ENCODE measurements at regions not wholly inside any gene's neighbourhood (a gene's known extent, or its start where the extent isn't known, plus 50 kb on each side); places are given as distances from the start of the nearest gene placed in this dataset.

- TF ChIP-seq, protein P1, sequence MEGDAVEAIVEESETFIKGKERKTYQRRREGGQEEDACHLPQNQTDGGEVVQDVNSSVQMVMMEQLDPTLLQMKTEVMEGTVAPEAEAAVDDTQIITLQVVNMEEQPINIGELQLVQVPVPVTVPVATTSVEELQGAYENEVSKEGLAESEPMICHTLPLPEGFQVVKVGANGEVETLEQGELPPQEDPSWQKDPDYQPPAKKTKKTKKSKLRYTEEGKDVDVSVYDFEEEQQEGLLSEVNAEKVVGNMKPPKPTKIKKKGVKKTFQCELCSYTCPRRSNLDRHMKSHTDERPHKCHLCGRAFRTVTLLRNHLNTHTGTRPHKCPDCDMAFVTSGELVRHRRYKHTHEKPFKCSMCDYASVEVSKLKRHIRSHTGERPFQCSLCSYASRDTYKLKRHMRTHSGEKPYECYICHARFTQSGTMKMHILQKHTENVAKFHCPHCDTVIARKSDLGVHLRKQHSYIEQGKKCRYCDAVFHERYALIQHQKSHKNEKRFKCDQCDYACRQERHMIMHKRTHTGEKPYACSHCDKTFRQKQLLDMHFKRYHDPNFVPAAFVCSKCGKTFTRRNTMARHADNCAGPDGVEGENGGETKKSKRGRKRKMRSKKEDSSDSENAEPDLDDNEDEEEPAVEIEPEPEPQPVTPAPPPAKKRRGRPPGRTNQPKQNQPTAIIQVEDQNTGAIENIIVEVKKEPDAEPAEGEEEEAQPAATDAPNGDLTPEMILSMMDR (IDR thresholded peaks at IDR 0.05; ENCODE audit: borderline replicate concordance, extremely low read depth, low read length, poor library complexity, severe bottlenecking) = no peak
- TF ChIP-seq EZH2 (IDR thresholded peaks at IDR 0.05; ENCODE audit: borderline replicate concordance, low read depth, low read length, severe bottlenecking) = no peak
Measured at GRCh38 chr2:12915787-12916186, 199.1 kb downstream of the TRIB2 start.
